Panc1 (cell line): ENCODE measurements at regions not wholly inside any gene's neighbourhood (a gene's known extent, or its start where the extent isn't known, plus 50 kb on each side); places are given as distances from the start of the nearest gene placed in this dataset.

ENCODE experiments used
- CTCF ChIP-seq: fragments of 450-650 bp; IDR thresholded peaks from 2 replicates; pipeline ENCODE4 v1.5.1; 2017; ENCODE audit warnings: mild to moderate bottlenecking
- POLR2AphosphoS5 ChIP-seq: IDR thresholded peaks from 2 replicates; pipeline ENCODE4 v1.6.1; 2012; ENCODE audit warnings: mild to moderate bottlenecking, low read depth, low read length, moderate library complexity
- SIN3A ChIP-seq: IDR thresholded peaks from 2 replicates; pipeline ENCODE4 v1.6.1; 2012; ENCODE audit warnings: low read depth, mild to moderate bottlenecking, low read length, moderate library complexity, borderline replicate concordance; ENCODE audit not compliant: insufficient read depth
- TCF7L2 ChIP-seq: IDR thresholded peaks from 2 replicates; pipeline ENCODE4 v1.6.1; 2011; ENCODE audit warnings: mild to moderate bottlenecking, low read depth, low read length, inconsistent platforms
- TF ChIP-seq, protein P1 (sequence below), 2 experiments: IDR thresholded peaks; 2 replicates each; pipeline ENCODE4 v1.6.1; 2011 to 2012; ENCODE audit warnings: low read depth in 2 of 2, control low read depth in 1 of 2, low read length in 1 of 2, mild to moderate bottlenecking in 1 of 2, moderate library complexity in 1 of 2; ENCODE audit not compliant: insufficient read depth in 1 of 2

GRCh38 chr12:46608431-46609272 is 217.1 kb downstream of the SLC38A4 start:
- TF ChIP-seq CTCF (no peak), POLR2AphosphoS5 (no peak), TCF7L2 (no peak), SIN3A (no peak)
- TF ChIP-seq, protein P1, sequence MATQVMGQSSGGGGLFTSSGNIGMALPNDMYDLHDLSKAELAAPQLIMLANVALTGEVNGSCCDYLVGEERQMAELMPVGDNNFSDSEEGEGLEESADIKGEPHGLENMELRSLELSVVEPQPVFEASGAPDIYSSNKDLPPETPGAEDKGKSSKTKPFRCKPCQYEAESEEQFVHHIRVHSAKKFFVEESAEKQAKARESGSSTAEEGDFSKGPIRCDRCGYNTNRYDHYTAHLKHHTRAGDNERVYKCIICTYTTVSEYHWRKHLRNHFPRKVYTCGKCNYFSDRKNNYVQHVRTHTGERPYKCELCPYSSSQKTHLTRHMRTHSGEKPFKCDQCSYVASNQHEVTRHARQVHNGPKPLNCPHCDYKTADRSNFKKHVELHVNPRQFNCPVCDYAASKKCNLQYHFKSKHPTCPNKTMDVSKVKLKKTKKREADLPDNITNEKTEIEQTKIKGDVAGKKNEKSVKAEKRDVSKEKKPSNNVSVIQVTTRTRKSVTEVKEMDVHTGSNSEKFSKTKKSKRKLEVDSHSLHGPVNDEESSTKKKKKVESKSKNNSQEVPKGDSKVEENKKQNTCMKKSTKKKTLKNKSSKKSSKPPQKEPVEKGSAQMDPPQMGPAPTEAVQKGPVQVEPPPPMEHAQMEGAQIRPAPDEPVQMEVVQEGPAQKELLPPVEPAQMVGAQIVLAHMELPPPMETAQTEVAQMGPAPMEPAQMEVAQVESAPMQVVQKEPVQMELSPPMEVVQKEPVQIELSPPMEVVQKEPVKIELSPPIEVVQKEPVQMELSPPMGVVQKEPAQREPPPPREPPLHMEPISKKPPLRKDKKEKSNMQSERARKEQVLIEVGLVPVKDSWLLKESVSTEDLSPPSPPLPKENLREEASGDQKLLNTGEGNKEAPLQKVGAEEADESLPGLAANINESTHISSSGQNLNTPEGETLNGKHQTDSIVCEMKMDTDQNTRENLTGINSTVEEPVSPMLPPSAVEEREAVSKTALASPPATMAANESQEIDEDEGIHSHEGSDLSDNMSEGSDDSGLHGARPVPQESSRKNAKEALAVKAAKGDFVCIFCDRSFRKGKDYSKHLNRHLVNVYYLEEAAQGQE (IDR thresholded peaks at IDR 0.05; ENCODE audit: insufficient read depth in 1 of 2, low read depth in 2 of 2, low read length in 1 of 2) = no peak
